HepG2 (cell line): ENCODE measurements at regions not wholly inside any gene's neighbourhood (a gene's known extent, or its start where the extent isn't known, plus 50 kb on each side); places are given as distances from the start of the nearest gene placed in this dataset.

Experiments
- ATAC-seq: fragments of 200-7000 bp; cut with Tn5 transposase; 3 replicates; pipeline ENCODE4 v1.9.1; 2020; ENCODE audit warnings: mild to moderate bottlenecking, moderate library complexity
- BruUV-seq: library from RNA; stranded (reverse); fragments of 400-500 nt; replicated peaks from 2 replicates; lab custom pipeline; 2021; lab: Mats Ljungman, UMichigan
- CTCF ChIA-PET: fragments of 300-600 bp; formaldehyde crosslinking; extraction: SDS; loops from one replicate; lab custom pipeline; 2021; ENCODE audit warnings: low total read pairs, inconsistent platforms, low intra/inter-chr PET ratio; lab: Yijun Ruan, JAX
- POLR2A ChIA-PET: fragments of 350-600 bp; sonication (Branson Sonifier 250); formaldehyde crosslinking; loops from one replicate; lab custom pipeline; 2020; ENCODE audit warnings: antibody characterized with exemption, inconsistent platforms; lab: Yijun Ruan, JAX
- DNase-seq: peaks from one replicate; pipeline ENCODE4 v3.0.0-alpha.2; 2015; ENCODE audit warnings: low spot score
- FAIRE-seq: peaks from 3 replicates; lab custom pipeline; 2011; peaks lifted over from hg19 to GRCh38; lab: Jason Lieb, UNC
- H2AFZ ChIP-seq: one replicate; pipeline ENCODE4 v1.6.1; 2011; ENCODE audit warnings: low read length, inconsistent platforms
- H3K27ac ChIP-seq: fragments of 300-600 bp; 3 replicates; pipeline ENCODE4 v1.8.0; 2011; ENCODE audit warnings: mixed run types, mild to moderate bottlenecking, mixed read lengths, low read length, inconsistent platforms; ENCODE audit not compliant: insufficient read depth; ENCODE audit errors: extremely low read length
- H3K27me3 ChIP-seq, 2 experiments: fragments of 200-600 bp in 1 of 2; 2 replicates in 1 of 2; 3 replicates in 1 of 2; pipeline versions ENCODE4 v1.6.0 to v1.8.0; 2011; ENCODE audit warnings: low read length in 2 of 2, mild to moderate bottlenecking in 2 of 2, moderate library complexity in 2 of 2, inconsistent platforms in 1 of 2; ENCODE audit not compliant: insufficient read depth in 2 of 2, control insufficient read depth in 1 of 2
- H3K36me3 ChIP-seq, 2 experiments: fragments of 200-600 bp in 1 of 2; replicated peaks in 1 of 2; 2 replicates in 1 of 2; 3 replicates in 1 of 2; pipeline versions ENCODE4 v1.5.1 to v1.8.0; 2011; ENCODE audit warnings: low read length in 2 of 2, inconsistent platforms in 1 of 2; ENCODE audit not compliant: insufficient read depth in 2 of 2, control insufficient read depth in 1 of 2
- H3K4me1 ChIP-seq: 2 replicates; pipeline ENCODE4 v1.5.1; 2012; ENCODE audit warnings: low read length, inconsistent platforms; ENCODE audit not compliant: insufficient read depth
- H3K4me2 ChIP-seq: 2 replicates; pipeline ENCODE4 v1.6.0; 2011; ENCODE audit warnings: low read depth, low read length, inconsistent platforms
- H3K4me3 ChIP-seq, 3 experiments: fragments of 200-600 bp in 1 of 3; sonication (generic), shearing (Covaris generic) in 1 of 3; replicated peaks in 1 of 3; 2 replicates each; pipeline ENCODE4 v1.5.1; 2011 to 2016; ENCODE audit warnings: low read length in 3 of 3, inconsistent platforms in 2 of 3, low read depth in 2 of 3, mild to moderate bottlenecking in 2 of 3, control low read depth in 1 of 3, mixed read lengths in 1 of 3; ENCODE audit not compliant: insufficient read depth in 1 of 3
- H3K79me2 ChIP-seq: one replicate; pipeline ENCODE4 v1.6.1; 2011; ENCODE audit warnings: low read length, inconsistent platforms; ENCODE audit not compliant: insufficient read depth
- H3K9ac ChIP-seq: 2 replicates; pipeline ENCODE4 v1.6.0; 2011; ENCODE audit warnings: mild to moderate bottlenecking, low read depth, low read length, inconsistent platforms; ENCODE audit not compliant: insufficient read depth
- H3K9me3 ChIP-seq: 2 replicates; pipeline ENCODE4 v1.5.1; 2012; ENCODE audit warnings: mild to moderate bottlenecking, low read length
- H4K20me1 ChIP-seq: 2 replicates; pipeline ENCODE4 v1.6.0; 2011; ENCODE audit warnings: inconsistent platforms, mild to moderate bottlenecking, low read length, moderate library complexity; ENCODE audit not compliant: insufficient read depth
- CBX1 ChIP-seq: IDR thresholded peaks from one replicate; pipeline ENCODE4 v1.6.1; 2016; ENCODE audit warnings: antibody characterized with exemption, low read depth
- DBP ChIP-seq: sonication (generic); formaldehyde crosslinking; IDR thresholded peaks from 2 replicates; pipeline ENCODE4 v1.4.0; 2020; ENCODE audit warnings: missing genetic modification reagents; ENCODE audit errors: not compliant biosample characterization
- DNMT1 ChIP-seq: sonication (generic); formaldehyde crosslinking; IDR thresholded peaks from 2 replicates; pipeline ENCODE4 v1.5.1; 2020; ENCODE audit warnings: mild to moderate bottlenecking, missing genetic modification reagents
- FOXC1 ChIP-seq: sonication (generic); formaldehyde crosslinking; IDR thresholded peaks from 2 replicates; pipeline ENCODE4 v1.8.0; 2022; ENCODE audit warnings: mild to moderate bottlenecking, missing genetic modification reagents, borderline replicate concordance
- KLF12 ChIP-seq: sonication (generic); formaldehyde crosslinking; IDR thresholded peaks from 2 replicates; pipeline ENCODE4 v1.4.0; 2020; ENCODE audit warnings: missing genetic modification reagents, borderline replicate concordance
- KMT2B ChIP-seq: IDR thresholded peaks from 2 replicates; pipeline ENCODE4 v1.6.1; 2016; ENCODE audit warnings: missing genetic modification reagents, missing compliant biosample characterization
- PITX1 ChIP-seq: sonication (generic); formaldehyde crosslinking; IDR thresholded peaks from 2 replicates; pipeline ENCODE4 v1.5.1; 2020; ENCODE audit warnings: mild to moderate bottlenecking, missing genetic modification reagents
- POLR2A ChIP-seq, 2 experiments: IDR thresholded peaks; 2 replicates each; pipeline ENCODE4 v1.6.1; 2011; ENCODE audit warnings: low read depth in 2 of 2, low read length in 2 of 2, mild to moderate bottlenecking in 1 of 2, moderate library complexity in 1 of 2; ENCODE audit not compliant: insufficient read depth in 1 of 2
- SNAPC4 ChIP-seq: sonication (generic); formaldehyde crosslinking; IDR thresholded peaks from 2 replicates; pipeline ENCODE4 v1.4.0; 2020; ENCODE audit warnings: mild to moderate bottlenecking, missing genetic modification reagents
- TCF7L2 ChIP-seq: IDR thresholded peaks from 2 replicates; pipeline ENCODE4 v1.6.1; 2011; ENCODE audit warnings: mild to moderate bottlenecking, low read depth, low read length, moderate library complexity
- ZBTB10 ChIP-seq: sonication (generic); formaldehyde crosslinking; IDR thresholded peaks from 2 replicates; pipeline ENCODE4 v1.4.0; 2020; ENCODE audit warnings: missing genetic modification reagents, borderline replicate concordance
- ZBTB20 ChIP-seq: sonication (generic); formaldehyde crosslinking; IDR thresholded peaks from 2 replicates; pipeline ENCODE4 v1.8.1; 2023; ENCODE audit warnings: missing genetic modification reagents, low read depth, mild to moderate bottlenecking, borderline replicate concordance
- ZKSCAN1 ChIP-seq: fragments of 150-350 bp; IDR thresholded peaks from 2 replicates; pipeline ENCODE4 v1.6.1; 2014; ENCODE audit warnings: low read length
- ZNF256 ChIP-seq: sonication (generic); formaldehyde crosslinking; conservative IDR thresholded peaks from 2 replicates; pipeline ENCODE4 v1.4.0; 2020; ENCODE audit warnings: missing genetic modification reagents
- ZNF343 ChIP-seq: sonication (generic); formaldehyde crosslinking; IDR thresholded peaks from 2 replicates; pipeline ENCODE4 v1.4.0; 2020; ENCODE audit warnings: mild to moderate bottlenecking, missing genetic modification reagents
- ZNF792 ChIP-seq: IDR thresholded peaks from 2 replicates; pipeline ENCODE4 v1.6.1; 2016
- WGBS: methylation state at CpG from one replicate; pipeline ENCODE4 v1.1.6; 2017; ENCODE audit warnings: low lambda C conversion rate; 5-methylcytosine and 5-hydroxymethylcytosine counted together
- in situ Hi-C: cut with HindIII; loops from 2 replicates; pipeline ENCODE4 v1.10.0; 2017; ENCODE audit warnings: low pct_unique_long_range_greater_than_20kb; ENCODE audit not compliant: extremely low pct_ligation_motif_present
- intact Hi-C: fragments of 100-400 bp; cut with micrococcal nuclease; formaldehyde crosslinking; loops from one replicate; pipeline ENCODE4 v1.10.0; 2022; ENCODE audit not compliant: unreplicated experiment

- no peak for DNase-seq
- Histone ChIP-seq H4K20me1 (no peaks in the 10 kb centered on the region), H3K4me3 (no peak overlapping the region), H3K9me3 (no peaks in the 10 kb centered on the region), H3K27me3 (no peaks in the 10 kb centered on the region; a peak in 1 of 5 replicates), H3K4me1 (no peaks in the 10 kb centered on the region), H3K27ac (no peak overlapping the region)
- POLR2A ChIA-PET, result no interaction called here
- no peak for FAIRE-seq
- TF ChIP-seq SNAPC4 (CRISPR knock-in tag) (no peak), PITX1 (no peak), KMT2B (CRISPR knock-in tag) (no peak), TCF7L2 (no peak), ZBTB10 (CRISPR knock-in tag) (no peak), ZNF256 (CRISPR knock-in tag) (no peak), CBX1 (no peak), ZNF792 (CRISPR knock-in tag) (no peak), FOXC1 (no peak), DBP (CRISPR knock-in tag) (no peak), ZNF343 (no peak), ZKSCAN1 (no peak), POLR2A (IDR thresholded peaks at IDR 0.05; ENCODE audit: insufficient read depth in 1 of 2, low read depth in 2 of 2, low read length in 2 of 2) (no peak), ZBTB20 (CRISPR knock-in tag) (no peak), DNMT1 (CRISPR knock-in tag) (no peak), KLF12 (CRISPR knock-in tag) (no peak)
- TF ChIP-seq, all 625 proteins: peak for 0
- intact Hi-C loops (no loop called here), in situ Hi-C loops (no loop called here)
- WGBS, result 21% methylated on average over 5 of the region's 5 CpGs
- no peaks in the 10 kb centered on the region for H3K36me3 ChIP-seq
- no peak overlapping the region for H3K9ac ChIP-seq
- no peak for ATAC-seq
- no peaks in the 10 kb centered on the region for H3K79me2 ChIP-seq
- no peak overlapping the region for H3K4me2 ChIP-seq
- no peak overlapping the region for H2AFZ ChIP-seq
- BruUV-seq, result no TSS peak
- CTCF ChIA-PET, result no interaction called here
These were observed 89.1 kb upstream of the E2F3 start for GRCh38 chr6:20312606-20313005.
